Cardiac fibroblast (primary cell): ENCODE measurements at regions not wholly inside any gene's neighbourhood (a gene's known extent, or its start where the extent isn't known, plus 50 kb on each side); places are given as distances from the start of the nearest gene placed in this dataset.

Experiments
- DNase-seq, 2 donors: peaks; one replicate each; pipeline versions ENCODE4 v3.0.0 to v3.0.0-alpha.2; 2010; ENCODE audit warnings: low read depth in 2 of 2
- H3K4me3 ChIP-seq, 2 donors: replicated peaks in 1 of 2; 1 replicate in 1 of 2; 2 replicates in 1 of 2; pipeline ENCODE4 v1.5.1; 2011; ENCODE audit warnings: low read depth in 2 of 2, low read length in 2 of 2, mild to moderate bottlenecking in 2 of 2, moderate library complexity in 1 of 2
- TF ChIP-seq, protein P1 (sequence below): IDR thresholded peaks from one replicate; pipeline ENCODE4 v1.5.1; 2011; ENCODE audit warnings: low read depth, mild to moderate bottlenecking, low read length, inconsistent platforms

DNA sequence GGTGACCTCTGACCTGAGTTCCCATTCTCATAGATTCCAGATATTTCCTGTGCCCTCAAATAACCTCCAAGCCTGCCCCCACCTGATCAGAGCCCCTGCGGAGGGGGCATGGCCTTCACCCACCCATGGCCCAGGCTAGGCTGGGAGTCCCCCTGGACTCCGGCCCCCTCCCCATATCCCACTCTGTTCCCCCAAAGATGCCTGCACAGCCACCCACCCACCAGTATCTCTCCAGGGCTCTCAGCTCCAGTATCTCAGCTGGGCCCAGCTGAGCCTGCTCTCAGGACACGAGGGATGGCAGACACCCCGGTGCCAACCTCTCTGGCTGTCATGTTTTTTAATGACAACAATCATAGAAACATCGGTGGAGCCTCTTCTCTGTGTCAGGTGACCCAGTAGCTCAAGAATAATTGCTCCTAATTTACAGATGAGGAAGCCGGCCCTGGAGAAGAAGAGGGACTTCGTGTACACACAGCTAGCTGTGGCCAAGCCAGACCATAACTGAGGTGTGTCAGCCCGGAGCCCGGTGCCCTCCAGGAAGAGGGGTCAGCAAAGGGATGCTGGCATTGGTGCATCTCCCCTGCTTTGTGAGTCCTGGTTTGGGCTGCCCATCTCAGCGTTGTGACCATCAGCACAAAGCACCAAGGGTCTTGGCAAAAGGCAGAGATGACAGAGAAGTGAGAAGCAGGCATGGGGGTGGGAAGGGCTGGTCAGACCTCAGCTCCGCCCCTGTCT, 84.4 kb downstream of the SDC1 start:
- DNase-seq, result no peak
- TF ChIP-seq, protein P1, sequence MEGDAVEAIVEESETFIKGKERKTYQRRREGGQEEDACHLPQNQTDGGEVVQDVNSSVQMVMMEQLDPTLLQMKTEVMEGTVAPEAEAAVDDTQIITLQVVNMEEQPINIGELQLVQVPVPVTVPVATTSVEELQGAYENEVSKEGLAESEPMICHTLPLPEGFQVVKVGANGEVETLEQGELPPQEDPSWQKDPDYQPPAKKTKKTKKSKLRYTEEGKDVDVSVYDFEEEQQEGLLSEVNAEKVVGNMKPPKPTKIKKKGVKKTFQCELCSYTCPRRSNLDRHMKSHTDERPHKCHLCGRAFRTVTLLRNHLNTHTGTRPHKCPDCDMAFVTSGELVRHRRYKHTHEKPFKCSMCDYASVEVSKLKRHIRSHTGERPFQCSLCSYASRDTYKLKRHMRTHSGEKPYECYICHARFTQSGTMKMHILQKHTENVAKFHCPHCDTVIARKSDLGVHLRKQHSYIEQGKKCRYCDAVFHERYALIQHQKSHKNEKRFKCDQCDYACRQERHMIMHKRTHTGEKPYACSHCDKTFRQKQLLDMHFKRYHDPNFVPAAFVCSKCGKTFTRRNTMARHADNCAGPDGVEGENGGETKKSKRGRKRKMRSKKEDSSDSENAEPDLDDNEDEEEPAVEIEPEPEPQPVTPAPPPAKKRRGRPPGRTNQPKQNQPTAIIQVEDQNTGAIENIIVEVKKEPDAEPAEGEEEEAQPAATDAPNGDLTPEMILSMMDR, result no peak
- no peak overlapping the region for H3K4me3 ChIP-seq

DNA sequence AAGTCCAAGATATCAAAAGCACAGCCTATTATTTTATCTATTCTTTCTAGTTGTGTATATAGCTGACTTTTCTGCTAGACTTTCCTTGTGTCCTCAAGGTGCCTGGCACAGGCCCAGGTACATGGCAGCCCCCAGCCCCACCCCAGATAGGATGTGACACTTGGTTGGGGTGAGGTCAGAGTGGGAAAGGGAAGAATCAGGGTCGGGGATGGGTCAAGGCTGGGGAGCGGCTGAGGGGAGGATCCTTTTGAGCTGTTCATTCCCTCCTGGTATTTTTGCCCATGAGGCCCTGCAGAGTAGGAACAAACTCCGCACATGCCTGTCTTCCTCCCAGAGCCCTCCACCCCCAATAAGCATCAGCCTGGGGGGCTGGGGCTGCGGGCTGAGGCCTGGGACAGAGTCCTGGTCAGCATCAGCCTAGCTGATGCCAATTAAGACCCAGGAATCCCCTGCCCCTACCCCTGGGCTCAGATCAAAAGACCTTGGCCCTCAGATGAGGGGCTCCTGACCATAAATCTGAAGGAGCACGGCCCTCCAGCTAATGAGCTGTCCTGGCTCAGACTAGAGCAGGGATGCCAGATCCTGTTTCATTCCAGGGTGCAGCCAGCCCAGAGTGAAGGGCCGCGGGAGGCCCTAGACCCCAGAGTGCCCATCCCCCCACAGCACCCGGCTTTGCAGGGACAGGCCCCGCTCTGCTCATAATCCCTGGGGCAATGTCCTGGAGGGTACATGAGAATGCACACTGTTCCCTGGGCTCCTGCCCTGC, 85.3 kb downstream of the SDC1 start:
- DNase-seq, result no peak
- TF ChIP-seq, protein P1, result no peak
- H3K4me3 ChIP-seq, result no peak overlapping the region

DNA sequence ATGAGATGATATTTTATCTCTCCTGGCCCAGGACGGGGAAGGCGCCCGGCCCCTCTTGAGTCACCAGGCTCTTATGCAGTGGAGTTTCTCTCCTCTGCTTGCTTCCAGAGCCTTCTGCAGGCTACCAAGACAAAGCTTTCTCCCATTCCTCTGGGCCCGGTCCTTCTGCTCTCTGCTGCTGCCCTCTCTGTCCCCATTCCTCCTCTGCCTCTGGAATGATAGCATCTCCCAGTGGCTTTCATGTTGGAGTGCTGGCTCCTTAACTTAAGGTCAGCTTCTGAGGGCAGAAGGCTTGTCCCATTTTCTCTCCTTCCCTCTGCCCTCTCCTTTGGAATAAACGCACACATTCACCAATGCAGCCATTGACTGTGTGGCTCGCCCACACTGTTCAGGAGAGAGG, 86.2 kb downstream of the SDC1 start:
- no peak overlapping the region for H3K4me3 ChIP-seq
- TF ChIP-seq, protein P1, result no peak
- DNase-seq, result peak in 1 of 2 donors; percentile 12

DNA sequence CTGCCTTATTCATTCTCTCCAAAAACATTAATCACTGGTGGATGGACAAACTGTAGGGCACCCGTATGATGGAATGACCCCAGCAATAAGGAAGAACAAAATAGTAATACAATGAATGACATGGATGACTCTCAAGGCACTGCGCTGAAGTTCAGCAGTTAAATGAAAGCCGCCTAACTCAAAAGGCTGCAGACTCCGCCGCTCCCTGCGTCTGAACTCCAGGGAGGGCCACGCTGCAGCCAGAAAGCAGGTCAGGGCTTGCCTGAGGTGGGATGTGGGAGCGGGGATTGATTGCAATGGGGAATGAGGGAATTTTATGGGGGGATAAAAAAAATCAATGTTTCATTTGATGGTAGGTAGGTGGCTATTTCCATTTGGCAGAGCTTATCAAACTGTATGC, 86.5 kb upstream of the LAPTM4A start:
- TF ChIP-seq, protein P1, result no peak
- H3K4me3 ChIP-seq, result no peak overlapping the region
- DNase-seq, result no peak

DNA sequence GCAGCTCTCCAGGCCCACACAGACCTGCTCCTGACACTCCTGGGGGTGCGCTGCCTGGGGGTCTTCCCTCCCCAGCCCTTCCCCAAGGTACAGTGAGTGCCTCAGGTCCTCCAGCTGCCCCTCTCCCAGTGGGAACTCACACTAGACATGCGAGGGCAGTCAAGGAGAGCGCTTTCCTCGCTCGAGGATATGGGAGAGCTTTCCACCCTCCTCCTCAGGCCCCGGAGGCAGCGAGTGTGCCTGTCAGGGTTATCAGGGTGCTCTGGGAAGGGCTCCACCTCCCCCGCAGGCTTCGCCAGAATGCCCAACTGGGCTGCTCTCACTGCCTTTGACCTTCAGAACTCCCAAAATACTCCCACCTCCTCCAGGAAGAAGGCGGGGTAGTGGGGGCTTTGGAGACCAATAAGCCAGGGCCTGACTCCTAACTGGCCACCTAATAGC, 85.7 kb upstream of the LAPTM4A start:
- H3K4me3 ChIP-seq, result no peak overlapping the region
- DNase-seq, result no peak

DNA sequence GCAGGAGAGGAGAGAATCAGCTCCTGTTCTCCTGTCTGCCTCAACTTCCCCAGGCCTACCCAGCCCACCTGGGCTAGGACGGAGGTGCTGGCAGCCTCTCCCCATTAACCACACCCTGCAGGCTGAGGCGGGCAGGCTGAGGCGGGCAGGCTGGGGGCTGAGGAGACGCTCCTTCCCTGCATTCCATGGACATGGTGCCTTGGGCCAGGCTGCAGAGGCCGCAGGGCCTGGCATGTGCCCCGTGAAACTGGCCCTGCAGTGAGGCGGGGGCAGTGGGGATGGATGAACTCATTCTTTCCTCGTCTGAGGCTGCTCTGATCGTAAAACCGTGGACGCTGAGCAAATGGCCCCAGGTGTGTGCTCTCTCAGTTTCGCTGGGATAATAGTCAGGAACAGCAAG, 84.7 kb upstream of the LAPTM4A start:
- TF ChIP-seq, protein P1, result no peak
- DNase-seq, result no peak
- no peak overlapping the region for H3K4me3 ChIP-seq

More for the DNA sequence above, 85.7 kb upstream of the LAPTM4A start:
- TF ChIP-seq, protein P1, result no peak
